DND-41 (cell line): ENCODE measurements at regions not wholly inside any gene's neighbourhood (a gene's known extent, or its start where the extent isn't known, plus 50 kb on each side); places are given as distances from the start of the nearest gene placed in this dataset.

ENCODE experiments used
- ATAC-seq: fragments of 200-7000 bp; cut with Tn5 transposase; 3 replicates; pipeline ENCODE4 v1.9.1; 2021; ENCODE audit warnings: low read depth; ENCODE audit not compliant: insufficient read depth
- DNase-seq: peaks from one replicate; pipeline ENCODE4 v3.0.0-alpha.2; 2020
- H2AFZ ChIP-seq: 2 replicates; pipeline ENCODE4 v1.6.0; 2012; ENCODE audit warnings: low read depth, low read length
- H3K27ac ChIP-seq: 2 replicates; pipeline ENCODE4 v1.5.1; 2012; ENCODE audit warnings: low read length, inconsistent platforms
- H3K27me3 ChIP-seq: fragments of 200-600 bp; sonication (generic); 2 replicates; pipeline ENCODE4 v1.6.0; 2012; ENCODE audit warnings: low read length, mild to moderate bottlenecking, inconsistent platforms; ENCODE audit not compliant: insufficient read depth, poor library complexity
- H3K36me3 ChIP-seq: 2 replicates; pipeline ENCODE4 v1.5.1; 2012; ENCODE audit warnings: low read length, inconsistent platforms; ENCODE audit not compliant: insufficient read depth
- H3K4me1 ChIP-seq: 2 replicates; pipeline ENCODE4 v1.5.1; 2012; ENCODE audit warnings: mild to moderate bottlenecking, low read length; ENCODE audit not compliant: insufficient read depth
- H3K4me2 ChIP-seq: 2 replicates; pipeline ENCODE4 v1.6.0; 2012; ENCODE audit warnings: mild to moderate bottlenecking, moderate library complexity, low read length, inconsistent platforms; ENCODE audit not compliant: insufficient read depth
- H3K4me3 ChIP-seq, 2 experiments: fragments of 200-600 bp in 1 of 2; shearing (Covaris generic) in 1 of 2; 2 replicates each; pipeline ENCODE4 v1.5.1; 2012 to 2016; ENCODE audit warnings: inconsistent platforms in 2 of 2, low read length in 2 of 2, mild to moderate bottlenecking in 2 of 2, low read depth in 1 of 2, moderate library complexity in 1 of 2
- H3K79me2 ChIP-seq: 2 replicates; pipeline ENCODE4 v1.6.0; 2012; ENCODE audit warnings: low read length, inconsistent platforms; ENCODE audit not compliant: insufficient read depth
- H3K9ac ChIP-seq: 2 replicates; pipeline ENCODE4 v1.6.0; 2012; ENCODE audit warnings: low read depth, mild to moderate bottlenecking, inconsistent platforms, low read length, moderate library complexity
- H3K9me3 ChIP-seq: 2 replicates; pipeline ENCODE4 v1.5.1; 2012; ENCODE audit warnings: low read length, moderate library complexity, mild to moderate bottlenecking, inconsistent platforms; ENCODE audit not compliant: insufficient read depth, severe bottlenecking
- H4K20me1 ChIP-seq: 2 replicates; pipeline ENCODE4 v1.6.0; 2012; ENCODE audit warnings: low read length; ENCODE audit not compliant: insufficient read depth
- CTCF ChIP-seq: IDR thresholded peaks from 2 replicates; pipeline ENCODE4 v1.5.1; 2012; ENCODE audit warnings: borderline replicate concordance, low read length, moderate library complexity, mild to moderate bottlenecking; ENCODE audit not compliant: poor library complexity, severe bottlenecking; ENCODE audit errors: extremely low read depth
- EZH2 ChIP-seq: IDR thresholded peaks from 3 replicates; pipeline ENCODE4 v1.6.1; 2012; ENCODE audit warnings: borderline replicate concordance, low read depth, mild to moderate bottlenecking, moderate library complexity, low read length, inconsistent platforms; ENCODE audit not compliant: severe bottlenecking

GRCh38 chr13:57044910-57045309 lies 95.8 kb upstream of the PRR20A start:
- no peak overlapping the region for H2AFZ ChIP-seq
- no peak overlapping the region for H3K9ac ChIP-seq
- no peak overlapping the region for H3K27ac ChIP-seq
- no peak overlapping the region for H3K4me2 ChIP-seq
- H3K79me2 ChIP-seq, result no peaks in the 10 kb centered on the region
- H3K9me3 ChIP-seq, result no peaks in the 10 kb centered on the region
- H3K27me3 ChIP-seq, result no peaks in the 10 kb centered on the region
- no peaks in the 10 kb centered on the region for H4K20me1 ChIP-seq
- TF ChIP-seq EZH2 (no peak), CTCF (no peak)
- H3K4me3 ChIP-seq, result no peak overlapping the region
- no peak for DNase-seq
- H3K36me3 ChIP-seq, result no peaks in the 10 kb centered on the region
- ATAC-seq, result no peak
- no peaks in the 10 kb centered on the region for H3K4me1 ChIP-seq

DNA sequence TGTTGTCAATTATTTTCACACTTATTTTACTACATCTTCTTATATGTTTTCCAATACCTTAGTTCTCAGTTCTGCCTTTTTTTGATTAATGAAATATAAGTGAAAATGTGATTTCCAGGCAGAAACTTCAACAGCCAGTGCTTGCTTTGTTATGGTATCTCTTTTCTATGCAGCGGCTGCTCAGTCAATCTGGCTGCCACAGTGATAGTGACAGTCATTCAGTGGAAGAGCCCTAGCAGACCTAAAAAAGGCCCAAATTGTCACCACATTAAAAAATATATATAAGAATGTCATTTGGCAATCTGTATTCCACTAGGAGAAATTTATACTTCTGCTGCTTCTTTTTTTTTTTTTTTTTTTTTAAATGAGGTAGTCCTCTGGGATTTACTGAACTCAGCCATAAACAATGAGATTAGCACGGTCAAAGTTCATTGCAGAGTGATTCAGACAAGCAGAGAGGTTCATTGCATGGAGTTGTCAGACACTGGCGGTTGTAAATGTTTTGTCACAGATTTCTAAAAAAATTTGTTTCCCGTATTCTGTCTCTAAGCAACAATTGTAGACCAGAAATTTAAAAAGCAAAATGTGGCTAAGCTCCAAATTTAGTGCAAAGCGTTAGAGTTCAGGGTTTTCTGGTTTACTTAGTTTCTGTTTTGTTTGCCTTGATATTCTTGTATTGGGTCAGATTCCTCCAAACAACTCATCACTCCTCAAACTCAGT lies 94.7 kb upstream of the PRR20A start:
- TF ChIP-seq EZH2 (no peak), CTCF (no peak)
- no peak overlapping the region for H3K9ac ChIP-seq
- DNase-seq, result no peak
- H3K4me1 ChIP-seq, result no peaks in the 10 kb centered on the region
- H2AFZ ChIP-seq, result no peak overlapping the region
- ATAC-seq, result no peak
- no peaks in the 10 kb centered on the region for H3K9me3 ChIP-seq
- H3K4me2 ChIP-seq, result no peak overlapping the region
- H3K36me3 ChIP-seq, result no peaks in the 10 kb centered on the region
- H3K79me2 ChIP-seq, result no peaks in the 10 kb centered on the region
- no peaks in the 10 kb centered on the region for H4K20me1 ChIP-seq
- no peaks in the 10 kb centered on the region for H3K27me3 ChIP-seq
- H3K27ac ChIP-seq, result no peak overlapping the region
- no peak overlapping the region for H3K4me3 ChIP-seq

- Histone ChIP-seq H3K4me2 (no peak overlapping the region), H3K4me3 (no peak overlapping the region), H4K20me1 (no peaks in the 10 kb centered on the region), H3K9ac (no peak overlapping the region), H3K9me3 (no peaks in the 10 kb centered on the region), H3K36me3 (no peaks in the 10 kb centered on the region), H3K27ac (no peak overlapping the region), H3K79me2 (no peaks in the 10 kb centered on the region), H2AFZ (no peak overlapping the region), H3K4me1 (no peaks in the 10 kb centered on the region), H3K27me3 (no peaks in the 10 kb centered on the region)
- ATAC-seq, result no peak
- no peak for DNase-seq
- TF ChIP-seq EZH2, result no peak
- no peak for TF ChIP-seq CTCF
Observed at GRCh38 chr13:57056601-57057180, 84.0 kb upstream of the PRR20A start.
